Stimulated activated CD8-positive, alpha-beta memory T cell treated with anti-CD3 and anti-CD28 coated beads, Interleukin-4, amount 100 ng/mL, for 48 hours (primary cell): ENCODE measurements at regions not wholly inside any gene's neighbourhood (a gene's known extent, or its start where the extent isn't known, plus 50 kb on each side); places are given as distances from the start of the nearest gene placed in this dataset.
"Not testable (repeated sequence)": the region's sequence is repeated elsewhere in the genome, so short reads cannot be mapped to it uniquely, and the experiment has no call there.

Experiments used
- DNase-seq: peaks from one replicate; pipeline ENCODE4 v3.0.0-alpha.2; 2020

GRCh38 chr9:32011049-32011448, 373.4 kb upstream of the ACO1 start:
- DNase-seq: no peak

- DNase-seq: no peak
Observed at GRCh38 chr9:32015795-32016194, 368.6 kb upstream of the ACO1 start.

DNA sequence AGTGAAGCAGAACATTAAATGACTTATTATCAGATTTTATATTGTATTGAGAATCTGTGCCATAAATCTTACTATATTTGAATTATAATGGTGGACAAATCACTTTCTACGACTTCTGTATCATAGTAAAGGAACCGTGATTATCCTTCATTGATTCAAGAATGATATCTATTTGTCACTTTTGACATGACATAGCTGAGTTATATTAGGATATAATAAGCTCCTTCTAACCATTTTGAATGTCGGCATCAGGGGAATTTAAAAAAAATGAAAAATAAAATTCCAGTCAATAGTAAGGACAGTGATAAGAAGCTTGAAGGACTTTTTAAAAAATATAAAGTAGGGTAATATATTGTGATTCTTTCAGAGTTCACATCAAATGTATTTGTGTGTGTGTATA, 338.9 kb upstream of the ACO1 start:
- DNase-seq: no peak

GRCh38 chr9:32067261-32067660, 317.2 kb upstream of the ACO1 start:
- no peak for DNase-seq

GRCh38 chr9:32069169-32069813, 315.2 kb upstream of the ACO1 start:
- no peak for DNase-seq

DNA sequence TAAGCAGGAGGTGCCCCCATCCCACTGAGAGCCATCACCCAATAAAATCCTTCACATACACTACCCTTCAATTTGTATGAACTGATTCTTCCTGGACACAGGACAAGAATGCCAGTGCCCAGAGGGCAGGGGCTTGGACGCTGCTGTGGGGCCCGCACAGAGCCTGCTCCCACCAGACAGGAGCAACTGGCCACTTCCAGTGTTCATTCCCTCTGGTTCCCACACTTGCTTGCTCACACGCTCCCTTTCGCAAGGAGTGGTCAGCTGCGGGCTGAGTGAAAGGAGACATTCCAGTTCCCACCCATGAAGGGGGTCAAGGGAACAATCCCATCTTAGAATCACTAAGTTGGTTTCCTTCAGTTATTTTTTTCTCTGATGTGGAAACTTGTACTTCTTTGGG, 314.5 kb upstream of the ACO1 start:
- DNase-seq: no peak

DNA sequence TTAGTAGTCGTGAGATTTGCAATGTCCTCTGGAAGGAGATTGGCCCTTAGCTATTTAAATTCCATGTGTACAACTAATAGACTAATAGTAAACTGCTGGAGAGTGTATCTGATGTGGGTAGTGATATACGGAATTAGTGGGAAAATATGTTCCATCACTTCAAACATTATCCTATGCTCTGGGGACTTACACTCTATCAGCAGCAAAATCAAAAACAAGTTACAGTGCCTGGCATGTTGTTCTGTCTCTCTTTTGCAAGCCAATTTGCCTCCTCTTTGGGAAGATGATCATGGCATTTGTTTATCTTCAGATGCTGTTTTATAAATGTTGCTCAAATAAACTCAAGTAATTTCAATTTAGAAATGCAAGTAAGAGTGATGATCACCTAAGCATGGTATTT, 311.9 kb upstream of the ACO1 start:
- no peak for DNase-seq

GRCh38 chr9:32092031-32092430, 292.4 kb upstream of the ACO1 start:
- no peak for DNase-seq

- no peak for DNase-seq
Observed at GRCh38 chr9:32117291-32117690, 267.2 kb upstream of the ACO1 start.

DNA sequence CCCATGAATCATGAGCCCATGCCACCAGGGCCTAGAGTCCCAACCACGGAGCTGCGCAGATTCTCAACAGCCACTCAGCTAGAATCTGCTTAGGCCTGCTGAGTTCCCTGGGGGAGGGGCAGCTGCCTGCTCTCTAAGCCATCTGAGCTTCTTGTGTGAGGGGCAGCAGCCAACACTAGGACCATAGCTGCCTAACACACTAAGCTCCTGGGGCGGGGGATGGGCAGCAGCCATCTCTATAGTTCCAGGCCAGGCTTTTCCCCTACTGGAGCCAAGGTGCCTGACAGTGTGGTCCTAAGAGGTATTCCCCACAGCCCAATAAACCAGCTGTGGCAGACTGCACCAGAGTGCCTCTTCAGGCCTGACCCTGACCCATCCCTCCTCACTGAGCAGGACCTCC, 255.9 kb upstream of the ACO1 start:
- DNase-seq: no peak

DNA sequence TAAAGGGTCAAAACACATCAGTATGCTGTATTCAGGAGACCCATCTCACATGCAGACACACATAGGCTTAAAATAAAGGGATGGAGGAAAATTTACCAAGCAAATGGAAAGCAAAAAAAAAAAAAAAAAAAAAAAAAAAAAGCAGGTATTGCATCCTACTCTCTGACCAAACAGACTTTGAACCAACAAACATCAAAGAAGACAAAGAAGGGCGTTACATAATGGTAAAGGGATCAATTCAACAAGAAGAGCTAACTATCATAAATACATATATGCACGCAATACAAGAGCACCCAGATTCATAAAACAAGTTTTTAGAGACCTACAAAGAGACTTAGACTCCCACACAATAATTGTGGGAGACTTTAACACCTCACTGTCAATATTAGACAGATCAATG, 253.7 kb upstream of the ACO1 start:
- not testable (repeated sequence) for DNase-seq

DNA sequence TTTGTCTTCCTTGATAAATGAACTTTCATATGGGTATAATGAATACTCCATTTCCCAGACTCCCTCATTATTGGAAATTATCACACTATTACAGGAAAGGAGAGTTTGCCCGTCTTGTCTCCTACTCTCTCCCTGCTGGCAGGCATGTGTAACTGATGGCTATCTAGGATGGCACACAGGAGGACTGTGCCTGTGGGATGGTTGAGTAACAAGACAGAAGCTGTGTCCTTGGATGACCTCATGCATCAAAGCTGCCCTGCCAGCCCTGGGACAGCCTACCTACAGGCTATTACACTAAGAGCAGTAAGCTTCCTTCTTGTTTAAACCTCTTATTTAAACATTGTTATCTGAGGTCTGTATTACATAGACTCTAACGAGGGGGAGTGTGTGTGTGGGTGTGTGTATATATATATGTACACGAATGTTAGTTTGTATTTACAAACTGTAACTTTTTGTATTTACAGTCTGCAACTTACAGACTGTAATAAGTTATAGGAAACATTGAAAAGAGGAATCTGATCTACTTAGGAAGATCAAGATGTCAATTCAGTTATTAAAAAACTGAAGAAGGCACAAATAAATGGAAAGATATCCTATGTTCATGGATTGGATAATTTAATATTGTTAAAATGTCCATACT, 247.6 kb upstream of the ACO1 start:
- DNase-seq: no peak

- DNase-seq: no peak
Observed at GRCh38 chr9:32142074-32142473, 242.4 kb upstream of the ACO1 start.

DNA sequence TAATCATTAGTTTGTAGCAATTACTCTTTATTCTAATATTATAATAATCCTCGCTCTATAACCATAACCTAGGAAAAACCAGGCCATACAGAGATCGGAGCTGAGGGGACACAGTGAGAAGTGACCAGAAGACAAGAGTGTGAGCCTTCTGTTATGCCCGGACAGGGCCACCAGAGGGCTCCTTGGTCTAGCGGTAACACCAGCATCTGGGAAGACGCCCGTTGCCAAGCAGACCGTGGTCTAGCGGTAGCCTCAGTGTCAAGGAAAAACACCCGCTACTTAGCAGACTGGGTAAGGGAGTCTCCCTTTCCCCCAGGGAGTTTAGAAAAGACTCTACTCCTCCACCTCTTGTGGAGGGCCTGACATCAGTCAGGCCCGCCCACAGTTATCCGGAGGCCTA, 235.9 kb upstream of the ACO1 start:
- not testable (repeated sequence) for DNase-seq

- no peak for DNase-seq
Observed at GRCh38 chr9:32161209-32161608, 223.2 kb upstream of the ACO1 start.

DNA sequence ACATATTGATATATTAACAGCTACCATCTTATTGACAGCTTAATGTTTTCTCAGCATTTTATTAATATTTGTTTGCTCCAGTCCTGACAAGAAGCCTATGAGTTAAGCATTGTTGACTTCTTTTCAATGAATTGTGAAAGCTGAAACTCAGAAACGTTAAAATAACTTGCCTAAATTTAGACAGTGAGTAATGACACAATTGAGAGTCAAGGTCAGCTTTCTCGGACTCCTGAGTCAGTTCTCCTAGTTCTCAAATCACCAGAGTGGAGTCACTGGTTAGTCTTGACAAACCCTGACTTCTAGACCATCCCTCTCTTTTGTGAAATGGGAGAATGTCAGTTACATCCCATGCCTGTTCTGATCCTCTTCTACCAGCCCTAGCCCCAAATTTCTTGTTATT, 222.7 kb upstream of the ACO1 start:
- no peak for DNase-seq

- not testable (repeated sequence) for DNase-seq
Observed at GRCh38 chr9:32166316-32166715, 218.1 kb upstream of the ACO1 start.

DNA sequence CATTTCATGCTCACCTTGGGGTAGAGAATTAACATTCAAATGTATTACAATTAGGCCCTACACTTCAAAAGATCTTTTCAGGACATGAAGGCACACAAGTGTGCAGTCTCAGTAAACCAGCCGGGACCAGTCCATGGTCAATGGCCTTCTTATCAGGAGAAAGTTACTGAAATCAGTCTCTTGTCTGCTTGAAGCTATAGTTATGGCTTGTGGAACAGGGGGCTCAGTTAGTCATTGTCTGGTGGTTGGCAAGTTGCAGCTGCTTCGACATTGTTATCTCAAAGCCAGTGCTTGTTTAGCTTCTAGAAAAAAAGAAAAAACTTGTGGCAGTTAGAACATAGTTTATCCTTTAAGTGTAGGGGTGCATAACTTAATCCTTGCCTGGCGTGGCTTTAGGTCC, 213.1 kb upstream of the ACO1 start:
- no peak for DNase-seq

GRCh38 chr9:32172256-32172655, 212.2 kb upstream of the ACO1 start:
- no peak for DNase-seq

DNA sequence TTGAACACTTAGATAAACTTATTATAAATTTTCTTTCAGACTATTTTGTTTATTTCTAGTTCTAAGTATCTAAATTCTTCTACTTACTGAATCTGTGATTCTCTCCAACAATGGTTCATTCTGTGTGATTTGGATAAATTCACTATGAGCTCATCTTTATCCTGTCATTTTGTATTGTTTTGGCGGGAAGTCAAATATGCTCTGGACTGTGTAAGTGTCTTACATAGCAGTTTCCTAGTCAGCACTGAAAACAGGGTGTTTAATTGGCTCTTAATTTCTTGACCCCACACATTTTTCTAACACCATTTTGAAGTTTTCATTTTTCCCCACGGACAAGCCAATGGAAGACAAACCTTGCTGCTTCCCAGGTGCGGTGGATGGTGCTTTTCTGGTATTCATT, 207.0 kb upstream of the ACO1 start:
- no peak for DNase-seq

DNA sequence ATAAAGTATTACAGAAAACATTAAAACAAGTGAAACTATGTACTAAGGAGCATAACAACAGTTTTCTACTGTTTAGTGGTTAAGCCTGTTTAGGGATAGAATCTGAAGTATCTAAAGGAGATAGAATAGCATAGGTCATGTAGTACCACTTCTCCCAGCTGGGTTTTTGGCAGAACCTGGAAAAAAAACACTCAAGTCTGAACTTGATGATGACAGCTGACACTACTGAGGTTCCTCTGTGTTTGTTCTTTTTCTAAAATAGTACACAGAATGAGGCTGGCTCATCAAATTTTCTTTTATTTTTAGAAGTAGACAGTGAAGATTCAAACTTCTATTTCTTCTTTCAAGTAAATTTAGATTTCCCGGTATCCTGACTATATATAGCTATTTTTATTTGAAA, 203.8 kb upstream of the ACO1 start:
- DNase-seq: no peak

DNA sequence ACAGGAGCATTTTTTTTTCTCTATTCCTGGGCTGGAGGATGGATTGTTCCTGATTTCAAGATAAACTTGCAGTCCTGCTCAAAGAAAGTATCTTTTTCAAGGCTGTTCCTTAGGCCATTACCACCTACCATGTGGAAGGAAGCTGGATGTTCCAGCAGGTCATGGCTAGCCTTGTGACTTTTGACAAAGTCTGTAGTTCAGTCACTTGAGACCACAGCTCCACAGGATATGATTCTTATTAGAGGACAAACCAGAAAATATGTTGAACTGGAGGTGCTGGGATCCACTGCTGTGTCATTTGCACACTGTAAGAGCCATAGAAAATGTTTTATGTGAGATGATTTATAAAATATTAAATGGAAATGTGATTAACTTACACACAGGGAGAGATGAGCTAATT, 184.2 kb upstream of the ACO1 start:
- no peak for DNase-seq

- no peak for DNase-seq
Observed at GRCh38 chr9:32200896-32201295, 183.5 kb upstream of the ACO1 start.

DNA sequence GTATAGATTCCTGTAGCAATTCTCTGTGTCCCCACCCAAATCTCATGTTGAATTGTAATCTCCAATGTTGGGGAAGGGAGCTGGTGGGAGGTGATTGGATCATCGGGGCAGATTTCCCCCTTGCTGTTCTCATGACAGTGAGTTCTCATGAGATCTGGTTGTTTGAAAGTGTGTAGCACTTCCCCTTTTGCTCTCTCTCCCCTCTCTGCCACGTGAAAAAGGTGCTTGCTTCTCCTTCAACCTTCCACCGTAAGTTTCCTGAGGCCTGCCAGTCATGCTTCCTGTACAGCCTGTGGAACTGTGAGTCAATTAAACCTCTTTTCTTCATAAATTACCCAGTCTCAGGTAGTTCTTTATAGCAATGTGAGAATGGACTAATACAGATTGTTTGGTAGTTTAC, 175.3 kb upstream of the ACO1 start:
- DNase-seq: not testable (repeated sequence)

DNA sequence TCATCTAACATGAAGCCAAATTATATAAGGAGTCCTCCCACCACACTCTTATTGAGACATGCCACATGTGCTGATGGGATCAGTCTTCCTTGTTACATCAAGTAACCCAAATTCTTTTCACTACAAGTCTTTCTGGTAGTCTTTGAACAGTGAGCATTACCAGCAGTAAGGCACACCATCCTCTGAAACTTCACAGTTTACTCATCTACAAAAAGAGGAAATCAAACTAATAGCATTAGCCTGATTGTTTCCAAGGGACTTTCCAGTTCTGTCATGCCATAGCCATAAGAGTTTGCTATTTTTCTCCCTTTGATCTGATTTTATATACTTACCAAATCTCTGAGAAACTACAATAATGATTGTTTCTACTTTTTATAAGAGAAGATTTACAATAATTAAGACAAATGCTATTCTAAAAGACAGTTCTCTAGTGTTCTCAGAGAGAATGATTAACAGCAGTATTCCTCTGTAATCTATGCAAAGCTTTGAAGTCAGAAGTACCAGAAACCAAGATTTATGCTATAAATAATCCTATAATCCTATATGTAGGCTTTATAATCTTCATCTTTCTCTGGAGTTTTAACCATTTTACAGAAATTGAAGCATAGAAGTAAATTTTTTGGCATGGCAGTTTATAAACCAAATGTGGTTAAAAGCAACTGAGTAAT, 166.2 kb upstream of the ACO1 start:
- DNase-seq: no peak
